ENCODE measurements at regions not wholly inside any gene's neighbourhood (a gene's known extent, or its start where the extent isn't known, plus 50 kb on each side); places are given as distances from the start of the nearest gene placed in this dataset.

GRCh38 chr11:112748252-112748651, 213.0 kb upstream of the NCAM1 start:
- DNase-seq (ENCODE audit: low read depth, low spot score) = no peak

GRCh38 chr11:112748713-112749543, 212.3 kb upstream of the NCAM1 start:
- no peak for DNase-seq (ENCODE audit: low read depth, low spot score)

- DNase-seq (ENCODE audit: low read depth, low spot score) = no peak
These were observed 209.9 kb upstream of the NCAM1 start for GRCh38 chr11:112751329-112751728.

- DNase-seq (ENCODE audit: low read depth, low spot score) = no peak
These were observed 209.4 kb upstream of the NCAM1 start for GRCh38 chr11:112751772-112752171.

GRCh38 chr11:112752563-112752962, 208.7 kb upstream of the NCAM1 start:
- DNase-seq (ENCODE audit: low read depth, low spot score) = no peak

GRCh38 chr11:112753706-112754105, 207.5 kb upstream of the NCAM1 start:
- DNase-seq (ENCODE audit: low read depth, low spot score) = no peak

GRCh38 chr11:112759418-112759817, 201.8 kb upstream of the NCAM1 start:
- no peak for DNase-seq (ENCODE audit: low read depth, low spot score)

- no peak for DNase-seq (ENCODE audit: low read depth, low spot score)
These were observed 200.7 kb upstream of the NCAM1 start for GRCh38 chr11:112760396-112761059.

GRCh38 chr11:112761911-112762706, 199.1 kb upstream of the NCAM1 start:
- DNase-seq (ENCODE audit: low read depth, low spot score) = no peak

- DNase-seq (ENCODE audit: low read depth, low spot score) = no peak
These were observed 198.5 kb upstream of the NCAM1 start for GRCh38 chr11:112762707-112763090.

GRCh38 chr11:112765337-112765736, 195.9 kb upstream of the NCAM1 start:
- no peak for DNase-seq (ENCODE audit: low read depth, low spot score)

GRCh38 chr11:112769170-112769569, 192.1 kb upstream of the NCAM1 start:
- DNase-seq (ENCODE audit: low read depth, low spot score) = no peak

- no peak for DNase-seq (ENCODE audit: low read depth, low spot score)
These were observed 191.6 kb upstream of the NCAM1 start for GRCh38 chr11:112769584-112769983.

- no peak for DNase-seq (ENCODE audit: low read depth, low spot score)
These were observed 191.2 kb upstream of the NCAM1 start for GRCh38 chr11:112770033-112770432.

GRCh38 chr11:112770487-112770886, 190.7 kb upstream of the NCAM1 start:
- DNase-seq (ENCODE audit: low read depth, low spot score) = no peak

GRCh38 chr11:112771851-112772250, 189.4 kb upstream of the NCAM1 start:
- DNase-seq (ENCODE audit: low read depth, low spot score) = no peak

GRCh38 chr11:112773264-112773663, 188.0 kb upstream of the NCAM1 start:
- no peak for DNase-seq (ENCODE audit: low read depth, low spot score)

- DNase-seq (ENCODE audit: low read depth, low spot score) = no peak
These were observed 184.4 kb upstream of the NCAM1 start for GRCh38 chr11:112776834-112777233.

- no peak for DNase-seq (ENCODE audit: low read depth, low spot score)
These were observed 183.9 kb upstream of the NCAM1 start for GRCh38 chr11:112777283-112777751.

GRCh38 chr11:112778091-112778876, 182.9 kb upstream of the NCAM1 start:
- DNase-seq (ENCODE audit: low read depth, low spot score) = no peak

- no peak for DNase-seq (ENCODE audit: low read depth, low spot score)
These were observed 182.3 kb upstream of the NCAM1 start for GRCh38 chr11:112778877-112779266.
